HG02970 (cell line): ENCODE measurements at regions not wholly inside any gene's neighbourhood (a gene's known extent, or its start where the extent isn't known, plus 50 kb on each side); places are given as distances from the start of the nearest gene placed in this dataset.

Source experiments
- ATAC-seq: cut with Tn5 transposase; IDR thresholded peaks from one replicate; pipeline ENCODE4 v1.9.1; 2021; ENCODE audit warnings: mild to moderate bottlenecking, moderate library complexity, moderate number of reproducible peaks; ENCODE audit not compliant: unreplicated experiment, low FRiP score

DNA sequence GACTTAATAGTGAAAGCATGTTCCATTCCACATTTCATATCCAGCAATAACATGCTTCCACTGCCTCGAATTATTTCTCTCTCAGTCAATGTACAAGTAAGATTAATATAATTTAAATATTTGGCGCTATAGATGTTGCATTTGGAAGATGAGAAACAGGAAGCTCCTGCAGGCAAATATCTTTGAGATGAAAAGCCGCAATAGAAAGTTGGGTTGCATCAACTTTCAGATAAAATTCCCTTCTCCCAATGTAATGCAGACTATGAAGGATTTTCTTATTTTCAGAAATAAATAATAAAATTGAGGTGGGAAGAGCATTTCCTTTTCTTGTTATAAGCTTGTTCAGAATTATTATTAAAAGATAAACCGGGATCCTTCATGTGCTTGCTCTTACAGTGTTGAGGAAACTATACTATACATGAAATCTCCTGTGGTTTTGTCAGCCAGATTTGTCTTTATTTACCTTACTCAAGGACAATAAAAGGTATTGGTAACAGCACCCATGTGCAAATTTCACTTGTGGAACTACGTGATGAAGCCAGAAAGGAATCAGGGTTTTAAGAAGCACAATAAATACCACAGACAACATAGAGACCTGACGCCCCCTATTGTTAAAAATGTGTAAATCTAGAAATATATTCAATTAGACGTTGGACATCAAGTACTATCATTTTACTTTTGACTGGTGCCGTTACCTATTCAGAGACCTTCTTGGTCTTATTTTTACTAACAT, 307.0 kb downstream of the ARPP21 start:
- no peak for ATAC-seq

DNA sequence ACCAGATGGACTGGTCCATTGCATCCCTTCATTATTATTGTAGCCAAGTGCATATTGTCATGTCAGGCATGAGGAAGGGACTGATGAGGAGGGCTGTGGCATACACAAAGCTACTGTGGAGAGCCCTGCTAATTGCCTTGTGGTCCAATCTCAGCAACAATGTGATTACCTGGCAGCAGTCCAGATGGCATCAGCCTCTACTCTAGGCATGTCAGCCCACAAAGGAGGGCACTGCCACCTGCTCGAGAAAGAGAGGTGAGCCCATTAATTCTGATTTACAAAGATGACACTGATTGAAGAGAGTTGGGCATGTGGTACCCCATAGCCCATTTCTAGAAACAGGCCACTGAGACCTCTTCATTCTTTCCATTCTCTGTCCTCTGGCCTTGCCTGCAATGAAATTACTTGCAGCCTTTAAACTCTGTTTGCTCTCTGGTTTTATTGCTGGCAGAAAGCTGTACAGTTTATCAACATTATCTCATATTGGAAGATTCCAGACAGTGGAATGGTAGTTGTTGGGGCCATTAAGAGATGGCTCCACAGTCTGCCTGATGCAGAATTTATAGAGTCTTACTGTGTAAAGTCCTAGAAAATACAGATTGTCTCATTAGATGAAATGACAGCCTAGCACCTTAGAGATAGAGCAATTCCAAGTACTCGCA, 307.7 kb downstream of the ARPP21 start:
- ATAC-seq, result no peak

DNA sequence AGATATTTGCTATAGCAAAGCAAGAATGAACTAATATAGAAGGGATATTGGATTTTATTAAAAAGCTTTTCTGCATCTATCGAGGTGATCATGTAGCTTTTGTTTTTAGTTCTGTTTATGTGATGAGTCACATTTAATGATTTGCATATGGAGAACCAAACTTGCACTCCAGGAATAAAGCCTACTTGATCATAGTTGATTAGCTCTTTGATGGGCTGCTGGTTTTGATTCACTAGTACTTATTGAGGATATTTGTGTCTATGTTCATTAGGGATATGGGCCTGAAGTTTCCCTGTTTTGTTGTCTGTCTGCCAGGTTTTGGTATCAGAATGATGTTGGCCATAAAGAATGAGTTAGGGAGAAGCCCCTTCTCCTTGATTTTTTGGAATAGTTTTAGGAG, 310.7 kb downstream of the ARPP21 start:
- no peak for ATAC-seq

DNA sequence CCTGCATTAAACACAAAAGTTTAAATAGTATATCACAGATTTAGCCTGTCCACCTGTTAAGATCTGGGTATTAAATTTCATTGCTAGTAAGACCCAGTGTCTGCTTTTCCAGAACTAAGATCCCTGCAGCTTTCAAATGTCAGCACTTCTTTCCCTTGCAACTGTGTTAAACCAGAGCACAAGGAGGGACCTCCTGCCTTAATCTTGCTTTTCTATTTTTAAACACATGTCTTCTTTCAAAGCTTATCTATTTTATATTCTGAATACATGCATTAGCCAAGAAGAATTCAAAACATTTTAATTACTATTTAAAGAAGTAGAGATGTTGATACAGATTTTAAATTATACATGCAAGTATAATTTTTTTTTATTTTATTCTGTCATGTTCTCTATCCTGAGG, 315.1 kb downstream of the ARPP21 start:
- no peak for ATAC-seq

DNA sequence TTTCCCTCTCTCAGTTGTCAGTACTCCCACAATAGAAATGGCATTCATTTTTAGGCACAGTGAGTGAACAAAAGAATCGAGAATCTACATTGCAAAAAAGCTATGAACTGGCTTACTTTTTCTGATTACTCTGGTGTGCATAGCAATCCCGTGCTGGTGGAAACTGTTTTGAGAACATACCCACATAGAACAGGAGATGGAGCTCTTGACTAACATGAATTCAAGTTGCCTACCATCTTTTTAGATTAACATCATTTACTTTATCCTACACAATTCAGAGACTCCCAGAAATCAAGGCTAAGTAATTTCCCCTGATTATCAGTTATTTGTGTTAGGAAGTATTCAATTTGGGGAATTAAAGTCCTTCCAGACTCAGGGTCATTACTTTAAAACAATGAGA, 326.6 kb downstream of the ARPP21 start:
- ATAC-seq, result no peak

DNA sequence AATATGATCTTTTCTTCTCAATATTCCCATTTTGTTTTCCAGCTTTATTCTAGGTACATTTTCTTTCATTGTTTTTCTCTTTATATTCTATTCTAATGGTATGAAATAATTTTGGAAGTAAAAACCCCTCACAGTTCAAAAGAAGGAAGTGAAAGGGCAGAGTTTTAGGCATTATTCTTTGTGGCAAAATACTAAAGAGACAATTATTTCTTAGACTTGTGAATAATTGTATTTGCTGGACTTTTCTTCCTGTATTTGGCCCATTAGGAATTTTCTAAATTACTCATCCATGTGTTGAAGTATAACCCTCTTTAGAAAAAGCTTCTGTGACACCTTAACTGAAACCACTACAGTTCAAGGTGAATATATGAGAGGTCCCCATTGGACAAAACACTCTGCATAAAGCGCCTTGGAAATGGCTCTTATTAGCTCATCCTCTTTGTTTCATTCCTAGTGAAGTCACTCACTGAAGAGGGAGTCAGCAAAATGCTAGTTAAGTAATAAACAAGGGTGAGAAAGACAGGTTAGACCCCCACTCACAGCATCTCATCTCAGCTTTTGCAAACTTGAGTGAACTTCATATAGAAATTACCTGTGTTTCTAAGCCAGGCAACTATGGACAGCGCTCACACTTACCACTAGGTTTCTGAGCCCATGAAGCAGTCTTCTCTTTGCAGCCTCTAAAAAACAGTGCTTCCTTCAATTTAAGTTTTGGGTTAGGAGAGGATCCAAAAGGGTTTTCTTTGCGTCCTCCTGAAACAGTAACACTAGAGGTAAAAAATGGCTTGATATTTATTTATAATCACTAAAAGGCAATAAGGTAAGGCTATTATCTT, 327.5 kb downstream of the ARPP21 start:
- ATAC-seq, result no peak

DNA sequence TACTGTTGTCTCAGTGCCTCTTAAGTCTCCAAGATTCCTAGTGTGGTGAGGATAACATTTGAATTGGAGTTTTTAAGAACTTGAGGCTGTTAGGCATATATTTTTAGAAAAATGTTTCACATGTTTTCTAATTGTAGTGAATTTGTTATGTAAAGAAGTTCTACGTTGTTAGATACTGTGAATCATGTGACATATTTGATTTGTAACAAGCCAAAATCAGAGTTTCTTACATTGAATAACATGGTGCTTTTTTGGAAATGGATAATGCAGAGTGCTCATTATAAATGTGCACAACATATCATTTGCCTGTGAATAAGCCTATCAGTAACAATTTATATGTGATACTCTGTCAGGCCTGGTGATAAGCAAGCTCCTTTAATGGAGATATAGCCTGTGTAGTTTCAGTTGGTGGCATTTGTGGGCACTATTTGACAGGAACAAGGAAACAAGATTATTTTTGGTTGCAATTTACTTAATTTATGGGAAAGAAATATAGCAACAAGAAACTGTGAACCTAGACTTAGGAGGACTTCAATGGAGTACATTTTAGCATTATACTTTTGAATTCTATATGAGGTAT, 328.8 kb downstream of the ARPP21 start:
- ATAC-seq, result no peak

DNA sequence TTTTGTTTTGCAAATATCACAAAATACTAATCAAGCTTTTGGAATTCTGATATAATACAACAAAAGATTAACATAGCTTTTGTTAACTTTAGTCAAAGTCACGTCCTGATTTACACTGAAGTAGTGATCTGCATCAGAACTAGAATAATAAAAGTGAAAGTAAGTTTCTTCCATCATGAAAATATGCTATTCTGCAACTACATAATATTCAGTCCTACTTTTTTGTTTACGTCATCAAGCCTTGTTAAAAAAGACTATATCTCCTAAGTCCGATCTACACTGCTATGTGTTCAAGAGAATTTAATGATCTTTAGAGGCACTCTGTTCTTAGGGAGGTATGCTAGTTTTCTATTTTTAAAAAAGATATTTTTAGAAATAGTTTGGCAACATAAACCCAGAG, 330.1 kb downstream of the ARPP21 start:
- no peak for ATAC-seq

DNA sequence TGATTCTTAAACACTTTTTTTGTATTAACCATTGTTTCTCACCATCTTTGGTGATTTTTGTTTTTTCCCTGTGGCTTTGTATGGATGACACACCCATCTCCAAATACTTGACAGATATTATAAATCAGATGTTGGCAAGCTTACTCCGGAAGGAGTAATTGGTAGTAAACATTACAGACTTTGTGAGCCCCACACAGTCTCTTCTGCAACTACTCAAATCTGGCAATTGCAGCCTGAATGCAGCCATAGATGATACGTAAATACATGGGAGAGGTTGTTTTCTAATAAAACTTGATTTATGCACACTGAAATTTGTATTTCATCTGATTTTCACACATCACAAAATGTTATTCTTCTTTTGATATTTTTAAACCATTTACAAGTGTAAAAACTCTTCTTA, 331.5 kb downstream of the ARPP21 start:
- ATAC-seq, result no peak

DNA sequence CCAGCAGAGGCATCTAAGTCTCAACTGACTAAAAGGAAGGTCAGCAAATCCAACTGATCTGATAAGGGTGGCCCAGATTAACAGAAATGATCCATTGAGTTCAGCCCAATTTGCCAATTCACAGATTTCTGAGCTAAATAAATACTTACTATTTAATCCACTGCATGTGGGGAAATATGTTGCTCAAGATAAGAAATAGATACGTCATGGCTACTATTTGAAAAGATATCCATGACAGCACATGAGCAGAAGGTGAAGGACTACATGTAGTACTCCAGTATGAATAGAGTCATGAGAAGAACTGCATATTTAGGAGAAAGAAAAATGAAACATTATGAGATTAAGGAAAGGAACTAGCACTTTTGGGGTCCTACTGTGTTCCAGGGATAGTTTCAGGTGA, 332.4 kb downstream of the ARPP21 start:
- ATAC-seq, result no peak

DNA sequence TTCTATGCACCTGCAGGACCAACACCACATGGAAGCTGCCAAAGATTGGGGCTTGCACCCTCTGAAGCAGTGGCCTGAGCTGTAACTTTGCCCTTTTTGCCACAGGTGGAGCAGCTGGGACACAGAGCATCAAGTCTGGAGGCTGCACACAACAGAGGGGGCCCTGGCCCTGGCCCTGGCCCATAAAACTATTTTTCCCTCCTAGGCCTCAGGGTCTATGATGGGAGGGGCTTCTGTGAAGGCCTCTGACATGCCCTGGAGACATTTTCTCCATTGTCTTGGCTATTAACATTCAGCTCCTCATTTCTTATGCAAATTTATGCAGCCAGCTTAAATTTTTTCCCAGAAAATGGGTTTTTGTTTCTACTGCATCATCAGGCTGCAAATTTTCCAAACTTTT, 335.5 kb downstream of the ARPP21 start:
- ATAC-seq, result no peak

DNA sequence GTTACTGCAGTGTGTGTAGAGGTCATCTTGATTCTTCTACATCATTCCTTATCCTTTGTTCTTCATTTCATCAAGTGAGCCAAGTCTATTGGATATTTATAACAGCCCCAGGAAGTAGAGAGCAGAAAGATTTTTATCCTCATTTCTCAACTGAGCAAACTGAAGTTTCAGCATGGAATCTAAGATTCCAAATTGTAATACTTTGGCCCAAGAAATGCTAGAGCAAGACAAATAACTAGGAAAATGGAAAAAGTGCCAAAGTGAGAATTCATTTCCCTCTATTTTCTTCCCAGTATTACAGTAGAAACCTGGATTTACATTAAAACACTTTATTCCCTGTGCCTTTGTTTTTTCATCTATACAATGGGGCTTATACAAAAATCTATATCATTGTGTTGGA, 346.8 kb downstream of the ARPP21 start:
- ATAC-seq, result no peak

DNA sequence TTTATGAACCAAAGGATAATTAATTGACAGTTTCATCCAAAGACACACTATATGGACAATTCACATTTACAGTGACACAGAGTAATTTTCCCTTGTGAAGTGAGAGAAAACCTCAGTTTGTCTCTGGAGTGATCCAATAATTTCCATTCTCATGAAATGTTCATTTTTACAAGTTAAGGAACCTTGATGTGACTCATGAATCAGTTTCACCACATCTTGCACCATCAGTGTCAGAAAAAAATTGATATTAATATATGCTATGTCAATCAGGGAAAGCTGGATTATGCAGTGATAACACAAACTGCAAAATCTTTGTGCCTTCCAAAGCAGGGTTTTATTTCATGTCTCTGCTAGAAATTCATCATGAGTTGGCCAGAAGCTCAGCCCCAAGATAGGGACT, 348.1 kb downstream of the ARPP21 start:
- ATAC-seq, result no peak

DNA sequence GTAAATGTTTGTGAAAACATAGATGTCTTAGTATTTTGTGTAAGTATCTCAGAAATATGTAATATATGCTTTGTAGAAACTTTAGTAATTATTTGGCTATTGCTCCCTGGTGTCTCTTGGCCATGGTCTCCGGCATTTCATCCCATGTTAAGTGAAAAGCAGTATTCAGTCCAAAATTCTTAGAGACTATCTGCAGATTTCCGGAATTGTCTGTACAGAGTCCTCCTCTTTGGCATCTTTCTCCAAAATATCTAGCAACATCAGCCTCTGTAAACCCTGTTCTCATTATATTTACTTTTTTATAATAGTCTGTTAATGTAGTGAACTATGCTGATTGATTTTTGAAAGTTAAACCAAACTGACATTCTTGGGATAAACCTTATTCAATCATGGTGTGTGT, 352.7 kb downstream of the ARPP21 start:
- ATAC-seq, result no peak

DNA sequence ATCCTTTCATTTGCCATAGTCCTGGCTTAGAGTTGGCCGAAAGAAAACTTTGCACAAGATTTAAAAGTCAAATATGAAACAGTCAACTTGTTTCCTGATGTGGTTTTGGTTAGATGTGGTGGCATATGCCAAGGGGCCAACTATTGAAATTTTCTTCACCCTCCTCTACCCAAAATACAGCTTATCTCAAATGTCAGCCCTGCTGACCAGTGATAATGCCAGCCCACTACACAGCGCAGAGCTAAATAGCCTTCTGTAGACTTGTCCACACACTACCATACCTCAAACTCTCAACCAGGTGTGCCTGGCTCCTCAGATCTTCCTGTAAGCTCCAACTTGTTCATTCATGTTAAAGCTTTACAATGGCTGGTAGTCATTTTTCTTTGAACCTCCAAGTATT, 368.5 kb upstream of the STAC start:
- no peak for ATAC-seq

DNA sequence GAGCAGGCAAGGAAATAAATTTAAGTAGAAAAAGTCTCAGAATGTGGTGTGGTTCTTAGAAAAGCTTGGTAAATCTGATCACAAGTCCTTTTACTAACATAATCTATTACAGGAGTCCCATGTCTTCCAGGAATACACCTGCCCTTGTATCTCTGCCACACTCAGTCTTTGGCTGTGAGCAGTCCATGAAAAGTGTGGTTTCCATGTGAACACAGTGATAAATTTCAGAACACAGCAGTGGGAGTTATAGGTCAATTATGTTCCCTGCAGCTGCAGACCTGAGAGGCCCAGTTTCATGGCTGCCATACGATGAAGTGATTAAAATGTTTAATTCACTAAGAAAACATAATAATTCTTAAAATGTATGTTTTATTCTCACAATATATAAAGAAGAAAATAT, 366.9 kb upstream of the STAC start:
- no peak for ATAC-seq

DNA sequence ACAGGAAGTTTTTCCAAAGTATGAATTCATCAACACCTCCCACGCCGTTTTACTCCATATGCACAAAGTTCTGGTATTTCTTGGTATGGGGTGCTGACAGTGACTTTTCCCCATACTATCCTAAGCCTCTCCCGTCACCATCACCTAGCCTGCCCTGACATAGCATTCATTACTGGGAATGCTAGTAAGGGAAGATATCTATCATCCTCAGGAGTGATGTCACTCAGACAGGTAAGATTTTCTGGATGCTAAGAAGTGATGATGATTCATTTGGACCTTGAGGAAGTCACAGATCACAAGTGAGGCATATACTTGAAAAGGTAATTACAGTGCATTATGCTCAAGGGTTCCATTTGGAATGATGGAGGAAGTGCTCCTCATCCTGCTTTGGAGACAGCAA, 355.1 kb upstream of the STAC start:
- no peak for ATAC-seq

DNA sequence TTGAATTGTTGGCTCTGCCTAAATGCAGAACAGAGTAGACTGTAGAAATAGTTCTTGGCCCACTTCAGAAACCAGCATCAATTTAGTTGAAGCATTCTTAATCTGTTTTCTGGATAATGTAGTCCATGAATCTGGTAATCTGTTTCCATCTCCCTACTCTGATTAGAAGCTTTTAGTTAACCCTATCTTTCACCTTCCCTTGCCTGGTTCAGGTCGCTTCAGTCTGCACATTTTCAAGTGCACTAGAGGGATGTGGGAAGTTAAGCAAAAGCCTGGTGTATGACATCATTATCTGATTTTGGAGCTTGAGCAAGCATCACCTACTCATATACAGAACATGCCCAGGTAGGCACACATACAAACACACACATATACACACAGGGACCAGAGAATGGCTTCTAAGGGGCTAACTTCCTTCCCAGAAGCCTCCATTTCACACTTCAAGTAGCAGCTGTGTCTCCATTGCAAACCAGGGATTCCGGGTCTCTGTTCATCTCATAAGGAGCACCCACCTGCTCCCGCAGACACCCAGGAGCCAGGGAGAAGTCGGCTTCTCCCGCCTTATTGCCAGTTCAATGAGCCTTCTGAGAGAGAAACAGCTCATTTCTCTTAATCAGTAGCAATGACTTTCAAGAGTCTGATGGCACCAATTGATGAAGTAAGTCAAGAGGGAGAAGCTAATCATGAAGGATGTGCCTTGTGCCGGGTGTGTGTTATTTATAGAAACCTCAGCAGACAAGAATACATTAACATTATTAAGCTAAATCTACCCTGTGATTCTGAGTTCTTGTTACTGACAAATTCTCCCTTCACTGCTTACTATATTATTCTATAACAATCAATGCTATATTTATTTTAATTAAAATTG, 347.9 kb upstream of the STAC start:
- ATAC-seq, result no peak

DNA sequence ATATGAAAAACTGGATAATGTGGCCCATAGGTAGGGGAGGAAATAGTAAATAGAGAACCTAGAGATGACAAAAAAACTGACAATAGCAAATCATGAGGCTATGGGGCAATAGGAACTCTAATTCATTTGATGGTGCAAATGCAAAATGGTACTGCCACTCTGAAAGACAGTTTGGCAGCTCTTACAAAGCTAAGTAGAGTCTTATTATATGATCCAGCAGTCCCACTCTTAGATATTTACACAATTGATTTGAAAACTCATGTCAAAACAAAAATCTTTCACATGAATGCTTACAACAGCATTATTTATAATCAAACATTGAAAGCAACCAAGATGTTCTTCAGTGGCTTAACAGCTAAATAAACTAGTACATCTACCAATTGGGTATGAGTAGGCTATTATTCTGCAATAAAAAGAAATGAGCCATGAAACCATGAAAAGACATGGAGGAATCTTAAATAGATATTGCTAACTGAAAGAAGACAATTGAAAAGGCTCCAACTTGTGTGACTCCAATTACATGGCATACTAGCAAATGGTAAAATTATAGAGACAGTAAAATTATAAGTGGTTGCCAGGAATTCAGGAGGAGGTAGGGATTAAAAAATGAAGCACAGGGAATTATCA, 321.8 kb upstream of the STAC start:
- no peak for ATAC-seq

DNA sequence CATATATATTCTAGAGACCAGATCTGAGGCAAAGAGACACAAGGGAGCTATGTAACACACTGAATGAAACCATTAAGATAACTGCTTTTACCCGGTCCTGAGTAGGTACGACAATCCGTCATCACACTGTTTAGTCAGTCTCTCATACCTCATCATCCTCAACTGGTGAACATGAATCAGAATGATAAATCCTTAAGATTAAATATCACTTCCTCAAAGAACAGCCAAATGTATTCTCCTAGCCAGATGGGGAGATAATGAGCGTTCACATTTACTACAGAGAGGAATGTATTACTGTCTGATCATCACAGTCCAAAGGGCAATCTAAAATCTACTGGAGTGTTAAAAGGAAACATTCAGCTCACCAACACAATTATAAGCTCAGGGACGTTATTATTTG, 319.4 kb upstream of the STAC start:
- ATAC-seq, result no peak
